ENCODE measurements at regions not wholly inside any gene's neighbourhood (a gene's known extent, or its start where the extent isn't known, plus 50 kb on each side); places are given as distances from the start of the nearest gene placed in this dataset.

- Histone ChIP-seq H3K27ac (no peak overlapping the region), H3K9me3 (no peaks in the 10 kb centered on the region), H3K4me1 (no peaks in the 10 kb centered on the region), H3K27me3 (no peaks in the 10 kb centered on the region), H3K4me3 (no peak overlapping the region), H3K36me3 (no peaks in the 10 kb centered on the region)
- DNase-seq, result no peak
- in situ Hi-C loops (cut with MboI; ENCODE audit: low pct_ligation_motif_present in 1 of 4, low pct_unique_long_range_greater_than_20kb in 1 of 4, low sequenced_read_pairs in 3 of 4), result loop anchor here in 3 of 4 donors (25.0 kb wide), 2 partner anchors 1816 to 1841 kb away; no protein-coding TSS in a partner anchor
- intact Hi-C loops (cut with DNase I; ENCODE audit: low total_unique reads), result no loop called here
- 75 to 85% methylated on average over 1 to 5 of the region's 5 CpGs for WGBS, 2 donors (ENCODE audit: low coverage in 1 of 2)
- no peak for TF ChIP-seq CTCF (IDR thresholded peaks at IDR 0.05)
- no peak for TF ChIP-seq EP300 (IDR thresholded peaks at IDR 0.05; ENCODE audit: low read depth)
- TF ChIP-seq POLR2A (IDR thresholded peaks at IDR 0.05), result no peak
- no peak for TF ChIP-seq POLR2AphosphoS5 (IDR thresholded peaks at IDR 0.05)
These were observed 529.7 kb upstream of the FANCL start for GRCh38 chr2:58770846-58771245.

GRCh38 chr2:58769864-58770234, 528.7 kb upstream of the FANCL start:
- no peaks in the 10 kb centered on the region for H3K27me3 ChIP-seq
- in situ Hi-C loops (cut with MboI; ENCODE audit: low pct_ligation_motif_present in 1 of 4, low pct_unique_long_range_greater_than_20kb in 1 of 4, low sequenced_read_pairs in 3 of 4) (loop anchor here in 3 of 4 donors (25.0 kb wide), 2 partner anchors 1817 to 1842 kb away; no protein-coding TSS in a partner anchor), intact Hi-C loops (cut with DNase I; ENCODE audit: low total_unique reads) (loop anchor here (10.0 kb wide), 1 partner anchor 1815 kb away; no protein-coding TSS in a partner anchor)
- H3K4me3 ChIP-seq, result no peak overlapping the region
- DNase-seq, result no peak
- WGBS, 2 donors (ENCODE audit: low coverage in 1 of 2), result 42 to 50% methylated on average over 3 of the region's 3 CpGs
- no peaks in the 10 kb centered on the region for H3K9me3 ChIP-seq
- no peak overlapping the region for H3K27ac ChIP-seq
- no peaks in the 10 kb centered on the region for H3K36me3 ChIP-seq
- no peaks in the 10 kb centered on the region for H3K4me1 ChIP-seq
- no peak for TF ChIP-seq POLR2A (IDR thresholded peaks at IDR 0.05)
- TF ChIP-seq EP300 (IDR thresholded peaks at IDR 0.05; ENCODE audit: low read depth), result no peak
- TF ChIP-seq POLR2AphosphoS5 (IDR thresholded peaks at IDR 0.05), result no peak
- no peak for TF ChIP-seq CTCF (IDR thresholded peaks at IDR 0.05)

GRCh38 chr2:58769111-58769863, 528.2 kb upstream of the FANCL start:
- no peak for DNase-seq
- 57 to 59% methylated on average over 12 to 14 of the region's 14 CpGs for WGBS, 2 donors (ENCODE audit: low coverage in 1 of 2)
- H3K27me3 ChIP-seq, result no peaks in the 10 kb centered on the region
- H3K36me3 ChIP-seq, result no peaks in the 10 kb centered on the region
- no peak overlapping the region for H3K4me3 ChIP-seq
- intact Hi-C loops (cut with DNase I; ENCODE audit: low total_unique reads), result loop anchor here (10.0 kb wide), 1 partner anchor 1816 kb away; no protein-coding TSS in a partner anchor
- no peaks in the 10 kb centered on the region for H3K9me3 ChIP-seq
- in situ Hi-C loops (cut with MboI; ENCODE audit: low pct_ligation_motif_present in 1 of 4, low pct_unique_long_range_greater_than_20kb in 1 of 4, low sequenced_read_pairs in 3 of 4), result loop anchor here in 3 of 4 donors (25.0 kb wide), 2 partner anchors 1818 to 1843 kb away; no protein-coding TSS in a partner anchor
- H3K27ac ChIP-seq, result no peak overlapping the region
- no peak for TF ChIP-seq POLR2AphosphoS5 (IDR thresholded peaks at IDR 0.05)
- TF ChIP-seq CTCF (IDR thresholded peaks at IDR 0.05), result no peak
- TF ChIP-seq POLR2A (IDR thresholded peaks at IDR 0.05), result no peak
- no peak for TF ChIP-seq EP300 (IDR thresholded peaks at IDR 0.05; ENCODE audit: low read depth)
- H3K4me1 ChIP-seq, result no peaks in the 10 kb centered on the region

GRCh38 chr2:58768715-58769080, 527.6 kb upstream of the FANCL start:
- H3K4me3 ChIP-seq, result no peak overlapping the region
- no peaks in the 10 kb centered on the region for H3K36me3 ChIP-seq
- no peak for DNase-seq

More at GRCh38 chr2:58768715-58769080, 527.6 kb upstream of the FANCL start:
- TF ChIP-seq EP300 (IDR thresholded peaks at IDR 0.05; ENCODE audit: low read depth), result no peak
- TF ChIP-seq POLR2A (IDR thresholded peaks at IDR 0.05), result no peak
- TF ChIP-seq POLR2AphosphoS5 (IDR thresholded peaks at IDR 0.05), result no peak
- TF ChIP-seq CTCF (IDR thresholded peaks at IDR 0.05), result no peak
- no peaks in the 10 kb centered on the region for H3K4me1 ChIP-seq
- 80 to 90% methylated on average over 4 of the region's 4 CpGs for WGBS, 2 donors (ENCODE audit: low coverage in 1 of 2)
- H3K27me3 ChIP-seq, result no peaks in the 10 kb centered on the region
- H3K27ac ChIP-seq, result no peak overlapping the region
- intact Hi-C loops (cut with DNase I; ENCODE audit: low total_unique reads) (loop anchor here (10.0 kb wide), 1 partner anchor 1816 kb away; no protein-coding TSS in a partner anchor), in situ Hi-C loops (cut with MboI; ENCODE audit: low pct_ligation_motif_present in 1 of 4, low pct_unique_long_range_greater_than_20kb in 1 of 4, low sequenced_read_pairs in 3 of 4) (loop anchor here in 3 of 4 donors (25.0 kb wide), 2 partner anchors 1819 to 1844 kb away; no protein-coding TSS in a partner anchor)
- no peaks in the 10 kb centered on the region for H3K9me3 ChIP-seq

Data from transverse colon (tissue), 4 donors.